ENCODE measurements at regions not wholly inside any gene's neighbourhood (a gene's known extent, or its start where the extent isn't known, plus 50 kb on each side); places are given as distances from the start of the nearest gene placed in this dataset.
A peak's percentile ranks its signal among the peaks of the same experiment; 100 is the strongest.

- peak; percentile 64 to 80 for DNase-seq
- peaks cover 0 to 6% (median 0%) of the 10 kb centered on the region in 4 donors for H3K4me1 ChIP-seq
- peaks cover 0 to 9% of the 10 kb centered on the region in 2 donors for H3K27me3 ChIP-seq
- peak overlapping the region; percentile 68 to 81 for H3K27ac ChIP-seq
- TF ChIP-seq CTCF (IDR thresholded peaks at IDR 0.05) = no peak
- intact Hi-C loops (cut with DNase I; ENCODE audit: low total_unique reads) = no loop called here
- no peaks in the 10 kb centered on the region for H3K9me3 ChIP-seq
- H3K36me3 ChIP-seq = no peaks in the 10 kb centered on the region
- peak overlapping the region; percentile 52 to 59 for H3K4me3 ChIP-seq
Measured at GRCh38 chr6:26240157-26241032, 124.6 kb upstream of the BTN3A2 start.

- Histone ChIP-seq H3K4me1 (peaks cover 0 to 3% (median 0%) of the 10 kb centered on the region in 4 donors), H3K9me3 (no peaks in the 10 kb centered on the region), H3K4me3 (peak overlapping the region; percentile 52 to 59), H3K27me3 (peaks cover 0 to 9% of the 10 kb centered on the region in 2 donors), H3K36me3 (no peaks in the 10 kb centered on the region), H3K27ac (peak overlapping the region; percentile 68 to 81)
- intact Hi-C loops (cut with DNase I; ENCODE audit: low total_unique reads) = no loop called here
- DNase-seq = no peak
- TF ChIP-seq CTCF (IDR thresholded peaks at IDR 0.05) = no peak
Measured at GRCh38 chr6:26241033-26241895, 123.7 kb upstream of the BTN3A2 start.

- Histone ChIP-seq H3K27ac (no peak overlapping the region), H3K27me3 (peaks cover 0 to 16% of the 10 kb centered on the region in 2 donors), H3K4me1 (peaks cover 0 to 3% (median 0%) of the 10 kb centered on the region in 4 donors), H3K9me3 (no peaks in the 10 kb centered on the region), H3K4me3 (no peak overlapping the region), H3K36me3 (no peaks in the 10 kb centered on the region)
- DNase-seq = no peak
- intact Hi-C loops (cut with DNase I; ENCODE audit: low total_unique reads) = no loop called here
- no peak for TF ChIP-seq CTCF (IDR thresholded peaks at IDR 0.05)
Measured at GRCh38 chr6:26243132-26243531, 121.9 kb upstream of the BTN3A2 start.

DNA sequence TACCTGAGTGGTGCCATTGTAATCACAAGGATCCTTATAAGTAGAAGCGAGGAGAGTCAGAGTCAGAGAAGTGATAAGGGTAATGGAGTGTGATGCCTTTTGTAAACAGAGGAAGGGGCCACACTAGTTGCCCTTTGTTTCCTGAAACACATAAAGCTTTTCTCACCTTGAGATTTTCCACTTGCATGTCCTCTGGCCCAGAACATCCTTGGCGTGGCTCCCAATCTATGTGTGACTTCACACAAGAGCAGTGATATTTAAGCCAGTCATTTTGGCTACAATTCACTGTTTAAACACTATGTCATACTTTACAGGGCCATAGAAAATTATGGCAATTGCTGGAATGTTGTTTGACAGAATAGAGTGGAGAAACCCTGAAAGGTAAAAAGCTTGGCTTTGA is 121.2 kb upstream of the BTN3A2 start:
- intact Hi-C loops (cut with DNase I; ENCODE audit: low total_unique reads) = no loop called here
- H3K4me3 ChIP-seq = no peak overlapping the region
- peaks cover 0 to 3% (median 0%) of the 10 kb centered on the region in 4 donors for H3K4me1 ChIP-seq
- H3K9me3 ChIP-seq = no peaks in the 10 kb centered on the region
- no peak for TF ChIP-seq CTCF (IDR thresholded peaks at IDR 0.05)
- H3K27ac ChIP-seq = no peak overlapping the region
- no peak for DNase-seq
- peaks cover 0 to 16% of the 10 kb centered on the region in 2 donors for H3K27me3 ChIP-seq
- no peaks in the 10 kb centered on the region for H3K36me3 ChIP-seq

DNA sequence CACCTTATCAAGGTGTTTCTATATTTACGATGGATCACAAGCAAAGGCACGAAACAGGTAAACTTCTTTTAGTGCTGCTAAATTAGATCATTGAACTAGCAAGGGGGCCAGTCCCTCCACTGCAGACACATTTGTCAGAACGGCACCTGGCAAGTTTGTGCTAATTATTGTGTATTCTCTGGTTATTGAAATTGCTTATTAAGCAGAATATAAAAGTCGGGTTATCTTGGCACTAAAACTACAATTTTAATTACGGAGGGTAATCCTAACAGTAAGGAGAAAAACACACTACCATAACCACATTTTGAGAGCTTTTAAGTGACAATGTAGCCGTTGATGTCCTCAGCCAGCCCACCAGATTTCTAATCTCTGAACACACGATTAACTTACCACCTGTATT is 118.9 kb upstream of the BTN3A2 start:
- Histone ChIP-seq H3K27ac (no peak overlapping the region), H3K4me1 (peaks cover 0 to 12% (median 3%) of the 10 kb centered on the region in 4 donors), H3K4me3 (no peak overlapping the region), H3K36me3 (no peaks in the 10 kb centered on the region), H3K9me3 (no peaks in the 10 kb centered on the region), H3K27me3 (peaks cover 0 to 22% of the 10 kb centered on the region in 2 donors)
- TF ChIP-seq CTCF (IDR thresholded peaks at IDR 0.05) = no peak
- DNase-seq = no peak
- intact Hi-C loops (cut with DNase I; ENCODE audit: low total_unique reads) = no loop called here

All from tibial artery (tissue), 4 donors.